HG02852 (cell line): ENCODE measurements at regions not wholly inside any gene's neighbourhood (a gene's known extent, or its start where the extent isn't known, plus 50 kb on each side); places are given as distances from the start of the nearest gene placed in this dataset.

ENCODE experiments used
- ATAC-seq: cut with Tn5 transposase; IDR thresholded peaks from one replicate; pipeline ENCODE4 v1.9.1; 2021; ENCODE audit warnings: mild to moderate bottlenecking, moderate library complexity; ENCODE audit not compliant: unreplicated experiment

DNA sequence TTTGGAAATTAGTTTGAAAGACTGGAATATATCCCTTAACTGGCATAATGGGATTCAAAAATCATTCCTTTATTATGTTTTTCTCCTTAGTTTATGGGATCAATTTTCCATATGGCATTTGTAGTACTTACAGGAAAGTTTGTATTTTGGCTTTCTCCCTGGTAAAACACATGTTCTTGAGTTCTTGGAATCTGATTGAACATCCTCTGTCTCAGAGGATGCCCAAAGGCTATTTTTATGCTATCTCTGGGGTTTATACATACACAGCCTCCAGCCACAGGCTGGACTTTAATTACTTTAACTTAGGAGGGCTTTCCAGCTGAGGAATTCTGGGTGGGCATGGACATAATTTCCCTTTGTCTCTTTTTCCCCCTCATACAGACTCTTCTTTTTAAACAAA, 236.4 kb downstream of the HGF start:
- no peak for ATAC-seq

DNA sequence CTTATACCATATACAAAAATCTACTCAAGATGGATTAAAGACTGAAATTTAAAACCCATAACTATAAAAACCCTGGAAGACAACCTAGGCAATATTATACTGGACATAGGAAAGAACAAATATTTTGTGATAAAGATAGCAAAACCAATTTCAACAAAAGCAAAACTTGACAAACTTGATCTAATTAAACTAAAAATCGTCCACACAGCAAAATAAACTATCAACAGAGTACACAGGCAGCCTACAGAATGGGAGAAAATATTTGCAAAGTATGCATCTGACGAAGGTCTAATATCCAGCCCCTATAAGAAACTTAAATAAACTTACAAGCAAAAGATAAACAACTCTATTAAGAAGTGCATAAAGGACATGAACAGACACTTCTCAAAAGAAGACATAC, 240.1 kb downstream of the HGF start:
- ATAC-seq: no peak

DNA sequence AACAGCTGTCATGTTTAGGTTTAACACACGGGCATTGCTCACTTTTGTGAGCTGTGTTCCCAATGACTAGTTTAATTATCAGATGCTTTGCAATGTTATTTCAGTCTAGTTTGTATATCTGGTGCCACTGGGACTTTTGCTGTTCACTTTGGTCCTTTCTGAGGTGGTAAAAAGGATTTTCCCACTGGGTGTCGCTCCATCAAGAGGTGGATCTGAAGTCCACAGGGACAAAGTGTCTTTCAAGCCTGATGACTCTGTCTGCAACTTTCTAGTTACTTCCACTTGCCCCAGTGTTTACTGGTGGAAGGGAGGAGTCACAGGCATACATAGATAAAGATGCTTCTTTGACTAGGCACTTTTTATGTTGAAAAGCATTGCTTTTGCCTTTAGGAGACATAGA, 242.2 kb downstream of the HGF start:
- ATAC-seq: no peak

DNA sequence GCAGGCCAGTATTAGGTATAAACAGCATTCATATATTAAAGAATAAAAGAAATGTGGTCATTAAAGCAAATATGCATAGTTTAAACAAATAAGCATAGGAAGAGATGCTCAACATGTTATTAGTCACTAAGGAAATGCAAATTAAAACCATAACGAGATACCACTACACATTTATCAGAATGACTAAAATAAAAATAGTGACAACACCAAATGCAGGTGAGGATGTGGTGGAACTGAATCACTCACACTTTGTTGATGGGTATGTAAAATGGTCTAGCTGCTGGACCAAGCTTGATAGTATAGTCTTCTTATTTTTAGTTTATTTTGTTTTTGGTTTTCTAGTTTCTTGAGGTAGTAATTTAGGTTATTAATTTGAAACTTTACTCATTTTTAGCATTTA, 242.9 kb downstream of the HGF start:
- ATAC-seq: no peak

DNA sequence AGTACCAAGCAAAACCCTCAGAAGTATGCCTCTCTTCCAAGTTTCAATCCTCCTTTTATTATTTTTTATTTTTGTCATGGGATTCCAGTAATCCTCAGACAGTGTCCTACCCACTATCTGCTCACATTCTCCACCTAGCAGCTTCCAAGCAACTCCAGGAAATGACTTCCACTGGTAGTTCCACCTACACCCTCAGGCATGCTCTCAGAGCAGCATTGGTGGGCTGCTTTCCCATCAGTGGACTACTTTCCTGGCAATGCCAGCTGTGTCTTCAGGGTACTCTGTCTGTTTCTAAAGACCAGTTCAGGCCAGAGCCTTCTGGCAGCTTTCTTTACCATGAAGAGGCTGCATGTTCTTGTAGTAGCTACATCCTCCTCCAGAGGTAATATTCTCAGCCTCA, 244.0 kb downstream of the HGF start:
- ATAC-seq: no peak

DNA sequence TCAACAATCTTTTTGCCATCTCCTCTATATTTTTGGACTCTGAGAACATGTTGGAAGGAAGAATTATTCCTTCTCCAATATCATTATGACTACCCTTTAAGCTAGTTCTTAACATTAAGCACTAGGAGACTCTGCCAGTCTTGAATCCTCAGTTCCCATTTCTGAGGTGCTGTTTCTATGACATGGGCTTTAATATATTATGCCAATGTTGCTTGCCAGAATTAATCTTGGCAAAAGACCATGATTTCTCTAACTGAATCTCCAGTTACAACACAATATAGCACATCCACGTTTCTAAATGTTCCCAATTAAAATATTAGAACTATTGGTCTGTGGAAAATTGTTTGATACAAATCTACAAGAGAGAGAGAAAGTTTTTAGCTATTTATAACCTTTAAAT, 250.0 kb downstream of the HGF start:
- ATAC-seq: no peak

DNA sequence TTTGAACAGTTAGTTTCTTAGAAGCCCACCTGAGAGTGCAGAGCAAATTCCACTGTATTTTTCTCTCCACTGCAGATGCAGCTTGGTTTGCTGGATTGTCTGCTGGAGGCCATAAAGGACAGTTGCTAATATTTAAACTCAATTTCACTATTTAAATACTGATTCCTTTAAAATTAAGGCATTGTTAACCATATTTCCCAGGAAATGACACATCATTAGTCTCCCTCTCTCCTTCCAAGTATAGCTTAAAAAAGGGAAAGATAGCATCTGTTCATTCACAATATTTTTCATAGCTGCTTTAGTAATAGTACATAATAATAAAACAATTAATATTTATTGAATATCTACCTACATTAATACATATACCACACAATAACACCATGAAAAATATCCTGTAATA, 252.9 kb downstream of the HGF start:
- no peak for ATAC-seq

DNA sequence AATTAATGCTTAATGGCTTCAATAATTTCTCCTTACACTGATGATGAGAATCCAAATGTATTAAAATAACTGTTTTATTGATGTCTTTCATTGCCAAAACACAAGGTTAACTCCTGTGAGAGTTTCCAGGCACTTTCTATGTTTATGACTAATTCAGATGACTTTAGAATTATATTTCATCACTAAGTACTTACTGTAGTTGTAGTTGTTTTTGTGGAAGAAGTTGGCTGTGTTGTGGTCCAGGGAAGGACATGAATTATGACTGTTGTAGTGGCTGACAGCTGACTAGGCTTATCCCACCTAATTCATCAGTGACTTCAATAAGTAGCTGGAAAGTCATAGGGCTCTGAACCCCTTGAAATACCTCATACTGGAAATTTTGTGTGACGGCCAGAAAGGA, 254.8 kb downstream of the HGF start:
- ATAC-seq: no peak

DNA sequence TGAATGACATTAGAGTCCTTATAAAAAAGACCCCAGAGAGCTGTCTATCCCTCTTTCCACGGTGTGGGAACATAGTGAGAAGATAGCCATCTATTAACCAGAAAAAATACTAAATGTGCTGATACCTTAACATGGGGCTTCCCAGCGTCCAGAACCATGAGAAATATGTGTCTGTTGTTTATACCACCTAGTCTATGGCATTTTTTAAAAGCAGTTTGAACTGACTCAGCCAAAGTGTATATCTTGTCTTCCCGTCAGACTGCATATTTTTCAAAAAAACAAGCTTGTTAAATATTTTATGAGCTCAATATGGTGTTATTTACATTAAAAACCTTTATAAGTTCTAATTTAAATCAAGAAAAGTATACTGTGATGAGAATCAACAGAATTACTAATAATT, 255.3 kb downstream of the HGF start:
- no peak for ATAC-seq

DNA sequence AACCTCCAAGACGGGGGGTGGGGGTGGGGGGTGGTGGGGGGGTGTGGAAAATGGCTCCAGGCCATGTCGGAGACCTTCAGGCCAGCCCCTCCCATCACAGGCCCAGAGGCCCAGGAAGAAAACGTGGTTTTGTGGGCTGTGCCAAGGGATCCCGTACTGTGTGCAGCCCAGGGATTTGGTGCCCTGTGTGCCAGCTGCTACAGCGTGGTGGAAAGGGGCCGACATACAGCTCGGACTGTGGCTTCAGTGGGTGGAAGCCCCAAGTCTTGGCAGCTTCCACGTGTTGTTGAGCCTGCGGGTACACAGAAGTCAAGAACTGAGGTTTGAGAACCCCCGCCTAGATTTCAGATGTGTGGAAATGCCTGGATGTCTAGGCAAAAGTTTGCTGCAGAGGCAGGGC, 259.7 kb downstream of the HGF start:
- no peak for ATAC-seq

DNA sequence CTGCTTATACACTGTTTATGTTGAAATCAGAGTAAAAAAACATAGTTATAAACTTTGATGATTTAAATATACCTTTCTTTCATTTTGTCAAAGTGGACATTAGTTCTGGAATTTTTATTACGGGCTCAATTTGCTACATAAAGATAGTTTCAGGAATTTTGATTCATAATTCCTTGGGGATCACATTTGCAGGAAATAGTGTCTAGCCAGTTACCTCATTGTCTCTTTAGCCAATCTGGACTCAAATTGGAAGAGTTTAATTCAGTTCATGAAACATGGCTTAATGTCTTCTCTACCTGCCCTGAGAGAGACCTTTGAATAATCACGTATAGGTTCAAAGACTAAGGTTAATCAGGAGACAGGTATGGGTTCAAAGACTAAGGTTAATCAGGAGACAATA, 262.6 kb downstream of the HGF start:
- no peak for ATAC-seq

DNA sequence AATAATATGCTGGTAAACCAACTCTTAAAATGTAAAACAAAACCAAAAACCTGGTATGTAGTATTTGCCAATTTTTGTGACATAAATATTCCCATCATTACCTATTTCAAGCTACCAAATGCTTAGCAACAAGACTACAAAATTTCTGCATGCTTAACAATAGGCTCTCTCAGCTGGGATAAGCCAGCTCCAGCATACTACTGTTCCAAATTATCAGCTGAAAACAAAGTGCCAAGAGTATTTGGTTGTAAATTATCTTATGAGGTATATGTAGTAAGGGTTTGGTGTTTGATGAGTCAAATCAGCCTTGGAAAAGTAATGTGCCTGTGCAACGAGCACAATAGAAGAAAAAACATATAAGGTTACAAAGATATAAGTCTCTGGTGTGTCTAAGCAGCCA, 263.2 kb downstream of the HGF start:
- no peak for ATAC-seq

DNA sequence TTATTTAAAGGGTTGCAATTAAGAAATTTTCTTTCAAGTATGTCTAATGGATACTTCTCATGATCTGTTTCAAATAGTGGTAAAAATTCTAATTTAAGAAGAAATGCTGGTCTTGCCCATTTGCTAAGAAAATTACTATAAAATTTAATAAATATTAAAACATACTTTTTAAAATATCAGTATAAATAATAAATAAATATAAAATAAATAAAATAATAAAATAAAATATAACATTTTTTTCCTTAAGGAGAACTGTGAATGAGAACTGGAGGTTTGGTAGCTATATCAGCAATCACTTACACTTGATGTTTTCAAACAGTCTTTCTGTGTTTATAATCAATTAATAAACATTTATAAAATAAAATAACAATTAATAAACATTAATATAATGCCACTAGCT, 266.1 kb downstream of the HGF start:
- no peak for ATAC-seq

DNA sequence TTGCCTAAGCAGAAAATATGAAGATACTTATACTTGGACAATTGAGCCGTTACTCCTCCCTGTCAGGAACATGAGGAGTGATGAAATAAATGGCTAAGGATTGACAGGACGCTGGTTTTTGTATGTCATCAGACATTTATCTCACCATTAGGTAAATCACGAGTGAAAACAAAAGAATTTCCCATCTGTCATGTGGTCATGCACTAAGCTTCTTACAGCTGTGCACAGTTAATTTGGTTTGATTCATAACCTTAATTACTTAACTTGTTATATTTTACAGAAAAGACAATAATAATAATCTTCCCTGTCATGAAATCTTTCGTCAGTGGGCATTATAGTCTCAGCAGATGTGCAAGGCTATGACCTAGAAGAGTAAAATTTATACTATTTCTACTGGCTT, 266.5 kb downstream of the HGF start:
- ATAC-seq: no peak

DNA sequence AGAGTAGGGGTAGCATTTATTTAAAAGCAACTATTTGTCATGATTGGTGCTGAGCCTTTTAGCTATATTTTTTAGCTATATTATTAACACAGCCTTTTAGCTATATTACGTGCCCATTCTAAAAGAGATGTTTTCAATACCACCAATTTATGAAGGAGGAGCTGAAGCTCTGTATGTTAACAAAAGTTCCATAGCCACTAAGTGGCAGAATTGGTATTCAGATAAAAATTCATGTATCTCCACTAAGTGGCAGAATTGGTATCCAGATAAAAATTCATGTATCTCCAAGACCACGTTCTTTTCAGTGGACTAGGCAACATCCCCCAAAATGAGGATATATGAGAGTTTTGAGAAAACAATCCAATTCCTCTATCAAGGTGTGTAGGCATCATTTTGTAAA, 268.6 kb downstream of the HGF start:
- no peak for ATAC-seq

DNA sequence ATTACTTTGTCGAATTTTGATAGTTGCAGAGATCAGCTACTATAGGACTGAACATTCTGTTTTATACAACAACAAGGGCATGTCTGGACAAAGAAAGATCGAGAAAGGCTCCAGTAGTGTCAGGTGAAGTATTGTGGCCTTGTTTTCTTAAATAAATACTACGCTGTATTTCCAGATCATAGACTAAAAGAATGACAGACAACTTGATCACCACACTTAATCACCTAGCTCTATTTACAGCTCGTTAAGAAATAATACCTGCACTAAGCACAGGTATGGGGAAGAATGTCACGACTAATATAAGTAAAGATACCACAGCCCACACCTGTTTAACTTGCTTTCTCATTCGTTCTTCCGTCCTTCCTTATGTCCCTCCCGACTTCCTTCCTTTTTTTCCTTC, 269.2 kb downstream of the HGF start:
- ATAC-seq: no peak

DNA sequence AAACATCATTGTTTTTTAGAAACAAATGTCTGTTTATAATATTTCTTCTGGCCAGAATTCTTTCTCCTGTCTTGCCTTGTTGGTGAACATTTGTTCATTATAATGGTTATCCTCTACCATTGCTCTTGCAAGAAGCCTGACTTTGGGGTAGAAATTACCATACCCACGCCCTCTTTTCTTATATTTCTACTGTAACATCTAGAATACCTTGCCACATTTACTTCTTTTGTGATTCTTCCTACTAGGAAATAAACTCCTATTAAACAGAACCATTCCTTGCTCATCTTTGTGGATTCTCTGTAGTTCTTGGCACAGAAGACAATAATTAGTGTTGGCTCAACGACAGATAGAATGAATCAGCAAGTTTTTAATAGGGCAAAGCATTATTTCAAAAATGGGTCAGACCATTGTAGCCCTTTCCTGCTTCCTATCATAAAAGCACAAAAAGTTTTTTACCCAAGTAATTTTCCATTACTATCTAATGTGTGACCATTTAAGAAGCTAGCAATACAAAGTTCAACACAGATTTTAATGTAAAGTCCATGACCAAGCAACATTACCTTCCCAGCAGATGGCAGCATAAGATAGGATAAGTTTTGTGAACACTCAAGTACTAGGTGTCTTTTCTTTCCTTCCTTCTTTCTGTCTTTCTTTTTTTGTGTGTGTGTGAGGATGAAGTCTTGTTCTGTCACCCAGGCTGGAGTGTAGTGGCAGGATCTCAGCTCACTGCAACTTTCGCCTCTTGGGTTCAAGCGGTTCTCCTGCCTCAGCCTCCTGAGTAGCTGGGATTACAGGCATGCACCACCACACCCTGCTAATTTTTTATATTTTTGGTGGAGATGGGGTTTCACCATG, 270.4 kb downstream of the HGF start:
- peak; percentile 78 for ATAC-seq

DNA sequence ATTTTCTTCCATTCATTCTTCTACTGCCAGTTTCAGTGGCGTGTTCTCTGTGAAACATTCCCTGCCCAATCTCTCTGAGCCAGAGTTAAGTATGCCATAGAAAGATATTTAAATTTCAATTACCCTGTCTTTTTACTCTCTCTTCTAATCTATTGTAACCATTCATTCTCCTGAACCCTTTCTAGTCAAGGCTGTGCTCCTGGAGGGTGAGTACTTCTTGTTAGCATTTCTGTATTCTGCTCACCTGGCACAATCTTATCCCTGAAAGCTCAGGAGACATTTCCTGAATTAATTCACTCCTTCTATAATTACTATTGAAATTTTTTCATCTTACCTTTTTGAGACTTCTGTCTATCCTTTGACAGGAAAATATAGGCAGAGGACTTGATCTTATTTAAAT, 271.7 kb downstream of the HGF start:
- no peak for ATAC-seq

DNA sequence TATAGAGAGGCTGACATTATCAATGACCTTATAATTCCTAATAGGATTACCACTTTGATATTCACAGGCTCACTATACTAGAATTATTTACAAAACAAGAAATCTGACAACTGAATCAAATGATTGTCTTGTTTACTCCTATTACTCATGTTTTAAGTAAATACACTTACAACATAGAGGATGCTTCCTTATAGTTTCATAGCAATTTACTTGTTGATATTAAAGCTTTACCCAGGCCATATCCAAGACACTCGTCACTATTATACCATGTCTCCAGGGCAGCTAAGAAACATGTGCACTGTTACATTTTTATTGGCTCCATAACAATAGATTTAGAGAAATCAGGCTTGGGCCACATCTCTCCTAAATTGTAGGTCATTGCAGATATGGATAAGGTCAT, 276.9 kb downstream of the HGF start:
- no peak for ATAC-seq

DNA sequence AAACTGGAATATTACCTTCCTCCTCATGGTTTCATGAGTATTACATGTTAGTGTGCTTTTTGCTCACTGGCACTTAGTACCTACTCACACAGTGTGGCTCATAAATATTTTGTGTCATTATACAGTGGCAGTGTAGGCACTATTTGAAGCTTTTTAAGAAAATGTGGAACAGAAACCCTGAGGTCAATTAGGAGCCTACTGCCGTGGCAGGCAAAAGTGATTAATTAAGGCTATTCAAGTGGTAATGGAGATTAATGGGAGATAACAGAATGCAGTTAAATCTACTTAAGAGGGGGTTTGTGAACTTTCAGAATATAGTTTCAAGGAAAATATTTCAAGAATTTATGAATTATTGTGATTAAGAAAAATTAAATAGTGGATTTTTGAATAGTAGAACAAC, 277.6 kb downstream of the HGF start:
- ATAC-seq: no peak

DNA sequence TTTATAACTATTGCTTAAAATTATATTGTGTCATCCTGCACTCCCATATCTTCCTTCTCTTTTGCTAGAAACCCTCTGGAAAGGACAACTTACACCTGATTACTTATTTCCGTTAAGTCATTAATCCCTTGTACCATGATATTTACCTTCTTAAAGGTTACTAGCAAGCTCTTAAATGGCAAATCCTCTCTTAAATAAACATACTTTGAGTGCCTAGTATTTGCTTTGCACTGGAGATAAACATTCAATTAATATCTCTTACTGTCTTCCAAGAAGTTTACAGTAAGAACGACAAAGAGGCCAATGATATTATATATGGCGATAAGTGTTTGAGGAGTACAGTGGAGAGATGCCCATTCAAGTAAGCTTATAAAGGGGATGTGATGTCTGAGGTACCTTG, 278.3 kb downstream of the HGF start:
- no peak for ATAC-seq

DNA sequence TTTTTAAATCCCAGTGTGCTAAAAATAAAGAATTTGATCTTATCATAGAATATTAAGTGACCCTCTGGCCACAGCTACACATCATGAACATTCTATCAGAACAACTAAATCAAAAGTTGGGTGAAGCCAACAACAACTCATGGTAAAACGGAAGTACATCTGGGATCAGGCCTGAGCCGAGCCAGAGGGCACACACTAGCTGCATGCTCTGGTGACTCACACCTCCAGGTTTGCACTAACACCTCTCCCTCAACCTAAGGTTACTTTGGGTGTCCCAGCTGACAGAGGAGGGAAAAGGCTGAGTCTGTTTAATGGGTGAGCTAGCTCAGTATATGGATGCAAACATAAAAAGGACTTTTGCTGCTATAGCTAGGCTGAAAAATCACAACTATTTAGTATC, 281.6 kb downstream of the HGF start:
- ATAC-seq: no peak

DNA sequence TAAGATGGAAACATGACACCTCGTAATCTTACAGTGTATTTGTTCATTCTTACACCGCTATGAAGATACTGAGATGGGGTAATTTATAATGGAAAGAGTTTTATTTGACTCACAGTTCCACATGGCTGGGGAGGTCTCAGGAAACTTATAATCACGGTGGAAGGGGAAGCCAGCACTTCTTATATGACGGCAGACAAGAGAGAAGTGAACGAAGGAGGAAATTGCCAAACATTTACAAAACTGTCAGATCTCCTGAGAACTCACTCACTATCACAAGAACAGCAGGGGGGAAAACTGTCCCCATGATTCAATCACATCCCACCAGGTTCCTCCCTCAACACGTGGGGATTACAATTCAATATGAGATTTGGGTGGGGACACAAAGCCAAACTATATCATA, 282.3 kb downstream of the HGF start:
- no peak for ATAC-seq
